NOMO-1 (cell line): ENCODE measurements at regions not wholly inside any gene's neighbourhood (a gene's known extent, or its start where the extent isn't known, plus 50 kb on each side); places are given as distances from the start of the nearest gene placed in this dataset.
"Not testable (repeated sequence)": the region's sequence is repeated elsewhere in the genome, so short reads cannot be mapped to it uniquely, and the experiment has no call there.

ENCODE experiments used
- DNase-seq, 2 experiments: peaks; one replicate each; lab custom pipeline; 2025; ENCODE audit not compliant: unreplicated experiment in 2 of 2; lab: John Stamatoyannopoulos, UW

- no peak for DNase-seq
Observed at GRCh38 chr21:35713914-35714313, 346.4 kb downstream of the SETD4 start.

- DNase-seq, result no peak
Observed at GRCh38 chr21:35711661-35712060, 348.7 kb downstream of the SETD4 start.

DNA sequence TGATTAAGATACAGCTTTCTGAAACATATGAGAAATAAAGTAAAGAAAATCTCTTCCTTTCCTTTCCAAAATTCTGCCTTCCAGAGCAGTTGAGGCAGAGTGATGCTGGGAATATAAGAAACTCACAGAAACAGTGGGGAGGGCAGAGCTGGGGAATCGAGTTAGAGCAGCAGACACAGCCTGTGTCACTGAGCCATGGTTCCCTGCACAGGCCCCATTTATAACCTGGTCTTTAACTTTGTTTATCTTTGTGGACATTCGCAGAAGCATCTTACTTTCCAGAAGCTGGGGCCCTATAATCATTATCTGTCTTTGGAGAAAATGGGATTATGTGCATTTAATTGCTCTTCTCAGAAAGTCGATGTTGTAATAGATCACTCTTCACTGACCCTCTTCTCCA lies 349.1 kb downstream of the SETD4 start:
- no peak for DNase-seq

GRCh38 chr21:35709990-35710389 lies 350.3 kb downstream of the SETD4 start:
- not testable (repeated sequence) for DNase-seq

GRCh38 chr21:35705888-35706287 lies 354.4 kb downstream of the SETD4 start:
- no peak for DNase-seq

- no peak for DNase-seq
Observed at GRCh38 chr21:35705237-35705887, 355.0 kb downstream of the SETD4 start.

DNA sequence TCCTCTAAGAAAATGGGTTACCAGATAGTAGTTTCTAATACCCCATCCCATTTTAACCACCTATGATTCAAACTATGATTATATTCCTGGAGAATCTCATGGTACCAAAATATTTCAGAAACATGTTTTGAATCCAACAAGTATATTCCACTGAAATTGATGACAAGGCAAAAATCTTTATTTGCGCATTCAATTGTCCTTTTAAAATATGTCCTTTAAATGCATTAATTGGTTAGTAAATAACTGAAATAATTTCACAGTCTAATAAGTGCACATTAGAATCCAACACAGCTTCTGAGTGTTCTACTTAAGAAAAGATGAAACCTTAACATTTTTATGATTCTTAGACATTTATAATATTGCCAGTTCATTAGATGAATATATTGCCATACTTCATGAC lies 356.6 kb downstream of the SETD4 start:
- DNase-seq, result no peak

DNA sequence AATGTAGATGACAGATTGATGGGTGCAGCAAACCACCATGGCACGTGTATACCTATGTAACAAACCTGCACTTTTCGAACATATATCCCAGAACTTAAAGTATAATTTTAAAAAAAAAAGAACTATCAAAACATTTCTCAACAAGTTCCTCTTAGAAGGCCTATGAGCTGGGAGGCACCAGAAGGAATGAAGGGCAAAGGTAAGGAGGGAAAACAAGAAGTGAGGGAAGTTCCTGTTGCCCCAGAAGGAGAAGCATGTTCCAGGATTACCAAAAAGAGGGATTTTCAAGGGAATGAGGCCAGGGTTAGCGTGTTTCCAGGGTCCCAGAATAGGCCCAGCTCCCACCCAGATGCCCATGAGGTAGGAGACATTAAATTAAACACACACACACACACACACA lies 361.0 kb downstream of the SETD4 start:
- no peak for DNase-seq

- DNase-seq, result no peak
Observed at GRCh38 chr21:35697321-35697808, 363.0 kb downstream of the SETD4 start.

DNA sequence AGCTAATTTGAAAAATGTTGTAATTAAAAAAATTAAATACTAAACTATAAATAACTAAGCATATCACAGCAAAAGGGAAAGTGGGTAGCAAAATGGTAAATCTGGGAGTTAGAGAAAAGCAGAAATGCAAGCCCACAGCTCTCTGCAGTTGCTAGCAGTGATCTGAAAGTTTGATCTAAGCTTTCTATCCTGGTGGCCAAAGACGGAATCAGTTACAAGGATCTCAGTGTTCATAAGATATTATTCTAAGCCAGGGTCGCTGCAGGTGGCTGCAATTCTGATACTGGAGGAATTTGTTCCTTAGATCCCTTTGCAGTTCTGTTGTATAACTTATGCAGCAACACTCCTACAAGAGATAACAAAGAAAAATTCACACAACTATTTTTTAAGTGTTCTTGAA lies 363.7 kb downstream of the SETD4 start:
- no peak for DNase-seq

- no peak for DNase-seq
Observed at GRCh38 chr21:35692311-35692710, 368.0 kb downstream of the SETD4 start.

- DNase-seq, result no peak
Observed at GRCh38 chr21:35690436-35690835, 369.9 kb downstream of the SETD4 start.

DNA sequence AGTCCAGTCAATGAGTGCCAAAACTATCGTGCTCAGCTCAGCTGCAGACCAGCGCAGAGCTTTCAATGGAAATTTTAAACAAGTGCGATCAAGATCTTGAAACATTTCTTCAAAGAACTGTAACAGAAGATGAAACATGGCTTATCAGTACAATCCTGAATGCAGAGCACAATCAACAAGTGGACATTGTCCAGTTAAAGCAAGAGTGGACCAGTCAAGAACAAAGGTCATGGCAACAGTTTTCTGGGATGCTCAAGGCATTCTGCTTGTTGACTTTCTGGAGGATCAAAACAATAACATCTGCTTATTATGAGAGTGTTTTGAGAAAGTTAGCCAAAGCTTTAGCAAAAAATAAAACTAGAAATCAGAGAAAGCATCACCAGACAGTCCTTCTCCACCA lies 374.2 kb downstream of the SETD4 start:
- no peak for DNase-seq

DNA sequence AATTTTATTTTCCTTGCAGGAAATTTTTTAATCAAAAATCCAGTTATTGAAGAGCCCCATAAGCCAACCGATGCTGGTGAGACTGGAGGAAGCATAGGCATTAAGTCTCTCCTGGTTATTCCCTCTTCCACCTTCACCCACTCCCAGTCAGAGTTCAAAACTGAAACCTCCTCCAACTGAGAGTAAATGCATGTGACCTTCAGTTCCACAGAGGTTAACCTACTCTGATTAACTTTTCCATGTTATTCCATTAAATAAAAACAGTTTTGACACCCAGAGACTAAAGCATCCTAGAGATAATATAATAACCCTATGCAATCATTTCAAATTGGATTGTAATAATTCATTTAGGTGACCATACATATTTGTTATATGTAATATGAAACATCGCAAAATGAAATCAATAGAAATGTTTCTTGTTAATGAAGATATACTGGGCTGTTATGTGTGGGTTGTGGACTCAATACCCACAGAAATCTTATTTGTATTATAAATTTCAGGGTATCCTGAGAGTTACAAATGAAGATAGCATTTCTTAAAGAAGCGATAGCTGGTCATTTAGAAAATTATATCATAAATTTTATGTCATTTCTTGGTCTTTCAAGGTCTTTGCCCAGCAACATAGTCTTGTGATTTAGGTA lies 376.5 kb downstream of the SETD4 start:
- DNase-seq, result no peak

DNA sequence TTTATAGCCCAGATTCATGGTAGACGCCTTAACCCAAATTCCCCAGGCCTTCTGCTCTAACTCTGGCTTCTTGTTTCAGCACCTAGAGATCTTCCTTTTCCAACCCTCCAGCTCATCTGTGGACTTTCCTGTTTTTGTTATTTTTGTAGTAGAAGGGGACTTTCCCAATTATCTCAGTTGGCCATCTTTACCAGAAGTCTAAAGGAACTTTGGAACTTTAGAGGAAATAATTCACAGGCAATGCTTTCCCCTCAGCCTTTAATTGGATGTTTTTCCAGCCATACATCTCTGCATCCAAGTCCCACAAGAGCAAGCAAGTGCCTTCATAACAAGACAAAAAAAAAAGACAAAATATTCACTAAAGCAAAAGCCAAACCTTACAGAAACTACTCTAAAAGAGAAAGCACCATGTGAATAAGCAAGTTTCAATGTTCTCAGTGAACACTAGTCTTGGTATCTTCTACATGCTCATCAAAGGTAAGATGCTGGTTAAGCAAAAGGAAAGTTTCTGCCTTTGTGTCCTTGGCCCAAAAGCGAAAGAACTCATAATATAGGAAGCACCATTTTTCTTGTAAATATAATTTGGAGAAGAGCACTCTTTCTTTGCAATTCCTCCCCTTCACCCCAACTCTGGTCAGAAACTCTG lies 377.3 kb downstream of the SETD4 start:
- no peak for DNase-seq

DNA sequence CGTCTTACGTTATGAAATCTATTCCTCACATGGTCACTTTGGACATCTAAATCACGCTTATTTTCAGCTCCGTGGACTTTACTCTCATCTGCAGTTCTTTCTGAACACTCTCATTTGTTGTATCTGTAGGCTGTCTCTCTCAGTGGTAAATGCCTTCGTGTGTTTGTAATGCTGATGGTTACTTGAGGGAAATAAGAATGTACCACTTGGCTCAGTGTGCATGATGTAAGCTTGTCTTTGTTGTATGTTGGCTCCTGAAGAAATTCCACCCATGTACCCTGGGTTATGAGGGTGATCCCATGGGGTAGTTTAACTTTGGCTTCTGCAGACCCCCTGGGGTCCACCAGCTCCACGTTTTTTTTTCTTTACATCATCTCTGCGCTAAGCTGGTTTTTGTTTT lies 378.4 kb downstream of the SETD4 start:
- no peak for DNase-seq

- no peak for DNase-seq
Observed at GRCh38 chr21:35679076-35679475, 381.2 kb downstream of the SETD4 start.

DNA sequence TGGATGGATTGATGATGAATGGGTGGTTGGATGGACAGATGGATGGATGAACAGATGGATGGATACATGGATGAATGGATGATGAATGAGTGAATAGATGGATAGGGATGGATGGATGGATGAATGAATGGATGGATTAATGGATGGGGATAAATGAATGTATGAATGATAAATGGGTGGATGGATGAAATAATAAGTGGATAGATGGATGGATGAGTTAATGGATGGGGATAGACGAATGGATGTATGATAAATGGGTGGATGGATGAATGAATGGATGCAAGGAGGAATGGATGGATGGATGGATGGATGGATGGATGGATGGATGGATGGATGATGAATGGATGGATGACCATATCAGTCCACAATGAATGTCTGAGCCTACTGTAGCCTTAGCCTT lies 381.9 kb downstream of the SETD4 start:
- DNase-seq, result no peak

GRCh38 chr21:35677298-35677841 lies 383.0 kb downstream of the SETD4 start:
- no peak for DNase-seq

DNA sequence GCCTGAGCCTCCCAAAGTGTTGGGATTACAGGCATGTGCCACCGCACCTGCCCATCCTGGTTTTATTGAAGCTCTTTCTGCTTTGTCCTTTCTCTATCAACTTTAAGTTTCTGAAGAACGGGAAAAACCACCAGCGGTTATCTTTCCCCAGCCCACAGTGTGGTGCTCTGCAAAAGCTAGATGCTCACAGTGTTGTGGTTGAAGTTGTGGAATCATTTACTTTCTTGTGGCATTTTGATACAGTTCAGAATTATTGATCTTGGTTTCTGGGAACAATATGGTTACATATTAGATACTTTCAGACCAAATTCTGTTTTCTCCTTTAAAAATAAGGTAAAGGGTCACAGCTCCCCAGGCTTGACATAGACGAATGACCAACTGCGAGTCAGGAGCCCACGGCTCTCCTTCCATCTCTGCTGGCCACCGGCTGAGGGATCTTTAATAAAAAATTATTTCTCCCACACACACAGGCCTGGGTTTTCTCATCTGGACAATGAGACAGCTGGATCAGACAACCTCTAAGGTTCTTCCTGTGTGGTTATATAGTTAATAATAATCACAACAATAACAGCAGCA lies 385.3 kb downstream of the SETD4 start:
- no peak for DNase-seq

DNA sequence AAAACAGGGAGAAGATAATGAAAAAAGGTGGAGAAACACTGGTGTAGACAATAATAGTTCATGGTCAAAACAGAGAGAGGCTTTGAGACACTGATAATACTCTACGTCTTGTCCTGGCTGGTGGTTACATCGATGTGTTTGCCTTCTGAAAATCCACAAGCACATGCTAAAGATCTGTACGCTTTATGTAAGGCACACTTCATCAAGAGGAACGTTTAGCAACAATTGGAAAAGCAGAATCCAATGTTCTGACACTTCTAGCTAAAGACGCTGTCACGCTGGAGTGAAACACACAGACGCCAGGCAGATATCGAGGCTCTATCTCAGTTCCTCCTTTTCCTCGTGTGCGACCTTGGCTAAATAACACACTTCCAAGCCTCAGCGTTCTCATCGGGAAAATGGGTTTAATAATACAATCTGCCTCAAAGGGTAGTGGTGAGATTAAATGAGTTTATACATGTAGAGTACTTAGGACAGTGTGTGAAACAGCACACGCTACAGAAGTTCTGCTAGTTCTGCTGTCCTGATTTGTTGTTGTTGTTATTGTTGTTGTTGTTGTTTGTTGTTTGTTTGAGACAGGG lies 386.1 kb downstream of the SETD4 start:
- no peak for DNase-seq
